ENCODE measurements at regions not wholly inside any gene's neighbourhood (a gene's known extent, or its start where the extent isn't known, plus 50 kb on each side); places are given as distances from the start of the nearest gene placed in this dataset.
"Not testable (repeated sequence)": the region's sequence is repeated elsewhere in the genome, so short reads cannot be mapped to it uniquely, and the experiment has no call there.

- peak overlapping the region; percentile 23 for H3K4me3 ChIP-seq (ENCODE audit: low read length)
- H3K4me1 ChIP-seq (ENCODE audit: insufficient read depth, low read length): peaks cover 7% of the 10 kb centered on the region
- peaks cover 57% of the 10 kb centered on the region for H3K27me3 ChIP-seq (ENCODE audit: insufficient read depth, low read length)
- H3K9me3 ChIP-seq (ENCODE audit: low read depth, low read length): no peaks in the 10 kb centered on the region
Observed at GRCh38 chr9:33677506-33677809, 117.9 kb upstream of the PRSS3 start.

GRCh38 chr9:33677961-33678360 lies 117.4 kb upstream of the PRSS3 start:
- H3K27me3 ChIP-seq (ENCODE audit: insufficient read depth, low read length): peaks cover 59% of the 10 kb centered on the region
- H3K9me3 ChIP-seq (ENCODE audit: low read depth, low read length): no peaks in the 10 kb centered on the region
- H3K4me1 ChIP-seq (ENCODE audit: insufficient read depth, low read length): peaks cover 7% of the 10 kb centered on the region
- no peak overlapping the region for H3K4me3 ChIP-seq (ENCODE audit: low read length)

GRCh38 chr9:33682551-33682950 lies 112.8 kb upstream of the PRSS3 start:
- peaks cover 35% of the 10 kb centered on the region for H3K27me3 ChIP-seq (ENCODE audit: insufficient read depth, low read length)
- no peak overlapping the region for H3K4me3 ChIP-seq (ENCODE audit: low read length)
- H3K9me3 ChIP-seq (ENCODE audit: low read depth, low read length): no peaks in the 10 kb centered on the region
- H3K4me1 ChIP-seq (ENCODE audit: insufficient read depth, low read length): peaks cover 4% of the 10 kb centered on the region

- Histone ChIP-seq H3K9me3 (ENCODE audit: low read depth, low read length) (no peaks in the 10 kb centered on the region), H3K4me3 (ENCODE audit: low read length) (no peak overlapping the region), H3K27me3 (ENCODE audit: insufficient read depth, low read length) (peaks cover 14% of the 10 kb centered on the region), H3K4me1 (ENCODE audit: insufficient read depth, low read length) (peaks cover 11% of the 10 kb centered on the region)
Observed at GRCh38 chr9:33684831-33685230, 110.5 kb upstream of the PRSS3 start.

- H3K9me3 ChIP-seq (ENCODE audit: low read depth, low read length): no peaks in the 10 kb centered on the region
- no peak overlapping the region for H3K4me3 ChIP-seq (ENCODE audit: low read length)
- peaks cover 17% of the 10 kb centered on the region for H3K4me1 ChIP-seq (ENCODE audit: insufficient read depth, low read length)
- peaks cover 6% of the 10 kb centered on the region for H3K27me3 ChIP-seq (ENCODE audit: insufficient read depth, low read length)
Observed at GRCh38 chr9:33686942-33687341, 108.4 kb upstream of the PRSS3 start.

- no peaks in the 10 kb centered on the region for H3K9me3 ChIP-seq (ENCODE audit: low read depth, low read length)
- no peaks in the 10 kb centered on the region for H3K27me3 ChIP-seq (ENCODE audit: insufficient read depth, low read length)
- H3K4me1 ChIP-seq (ENCODE audit: insufficient read depth, low read length): peaks cover 17% of the 10 kb centered on the region
- no peak overlapping the region for H3K4me3 ChIP-seq (ENCODE audit: low read length)
Observed at GRCh38 chr9:33687779-33688178, 107.6 kb upstream of the PRSS3 start.

GRCh38 chr9:33690143-33690933 lies 105.0 kb upstream of the PRSS3 start:
- H3K4me1 ChIP-seq (ENCODE audit: insufficient read depth, low read length): peaks cover 17% of the 10 kb centered on the region
- no peaks in the 10 kb centered on the region for H3K27me3 ChIP-seq (ENCODE audit: insufficient read depth, low read length)
- no peak overlapping the region for H3K4me3 ChIP-seq (ENCODE audit: low read length)
- no peaks in the 10 kb centered on the region for H3K9me3 ChIP-seq (ENCODE audit: low read depth, low read length)

- H3K27me3 ChIP-seq (ENCODE audit: insufficient read depth, low read length): no peaks in the 10 kb centered on the region
- H3K9me3 ChIP-seq (ENCODE audit: low read depth, low read length): no peaks in the 10 kb centered on the region
Observed at GRCh38 chr9:33695299-33695698, 100.1 kb upstream of the PRSS3 start.

GRCh38 chr9:33695856-33696255 lies 99.5 kb upstream of the PRSS3 start:
- Histone ChIP-seq H3K4me3 (ENCODE audit: low read length) (no peak overlapping the region), H3K9me3 (ENCODE audit: low read depth, low read length) (no peaks in the 10 kb centered on the region), H3K27me3 (ENCODE audit: insufficient read depth, low read length) (no peaks in the 10 kb centered on the region), H3K4me1 (ENCODE audit: insufficient read depth, low read length) (peaks cover 2% of the 10 kb centered on the region)

More at GRCh38 chr9:33695299-33695698, 100.1 kb upstream of the PRSS3 start:
- Histone ChIP-seq H3K4me1 (ENCODE audit: insufficient read depth, low read length) (peaks cover 5% of the 10 kb centered on the region), H3K4me3 (ENCODE audit: low read length) (no peak overlapping the region)

- Histone ChIP-seq H3K4me3 (ENCODE audit: low read length) (no peak overlapping the region), H3K4me1 (ENCODE audit: insufficient read depth, low read length) (no peaks in the 10 kb centered on the region), H3K27me3 (ENCODE audit: insufficient read depth, low read length) (no peaks in the 10 kb centered on the region), H3K9me3 (ENCODE audit: low read depth, low read length) (no peaks in the 10 kb centered on the region)
Observed at GRCh38 chr9:33697171-33697570, 98.2 kb upstream of the PRSS3 start.

GRCh38 chr9:33698267-33698666 lies 97.1 kb upstream of the PRSS3 start:
- Histone ChIP-seq H3K27me3 (ENCODE audit: insufficient read depth, low read length) (no peaks in the 10 kb centered on the region), H3K9me3 (ENCODE audit: low read depth, low read length) (no peaks in the 10 kb centered on the region), H3K4me3 (ENCODE audit: low read length) (no peak overlapping the region), H3K4me1 (ENCODE audit: insufficient read depth, low read length) (no peaks in the 10 kb centered on the region)

GRCh38 chr9:33700940-33701339 lies 94.4 kb upstream of the PRSS3 start:
- H3K4me1 ChIP-seq (ENCODE audit: insufficient read depth, low read length); H3K27me3 ChIP-seq (ENCODE audit: insufficient read depth, low read length); H3K4me3 ChIP-seq (ENCODE audit: low read length); H3K9me3 ChIP-seq (ENCODE audit: low read depth, low read length): not testable (repeated sequence)

- Histone ChIP-seq H3K4me3 (ENCODE audit: low read length) (no peak overlapping the region), H3K27me3 (ENCODE audit: insufficient read depth, low read length) (peaks cover 4% of the 10 kb centered on the region), H3K4me1 (ENCODE audit: insufficient read depth, low read length) (no peaks in the 10 kb centered on the region), H3K9me3 (ENCODE audit: low read depth, low read length) (no peaks in the 10 kb centered on the region)
Observed at GRCh38 chr9:33703430-33704102, 91.8 kb upstream of the PRSS3 start.

- H3K4me1 ChIP-seq (ENCODE audit: insufficient read depth, low read length); H3K9me3 ChIP-seq (ENCODE audit: low read depth, low read length); H3K4me3 ChIP-seq (ENCODE audit: low read length); H3K27me3 ChIP-seq (ENCODE audit: insufficient read depth, low read length): not testable (repeated sequence)
Observed at GRCh38 chr9:33705440-33705839, 89.9 kb upstream of the PRSS3 start.

GRCh38 chr9:33708441-33708840 lies 86.9 kb upstream of the PRSS3 start:
- H3K27me3 ChIP-seq (ENCODE audit: insufficient read depth, low read length): peaks cover 4% of the 10 kb centered on the region
- no peaks in the 10 kb centered on the region for H3K9me3 ChIP-seq (ENCODE audit: low read depth, low read length)
- H3K4me1 ChIP-seq (ENCODE audit: insufficient read depth, low read length): no peaks in the 10 kb centered on the region
- H3K4me3 ChIP-seq (ENCODE audit: low read length): no peak overlapping the region

- H3K4me1 ChIP-seq (ENCODE audit: insufficient read depth, low read length): no peaks in the 10 kb centered on the region
- H3K4me3 ChIP-seq (ENCODE audit: low read length): no peak overlapping the region
- no peaks in the 10 kb centered on the region for H3K9me3 ChIP-seq (ENCODE audit: low read depth, low read length)
- peaks cover 4% of the 10 kb centered on the region for H3K27me3 ChIP-seq (ENCODE audit: insufficient read depth, low read length)
Observed at GRCh38 chr9:33709269-33709668, 86.1 kb upstream of the PRSS3 start.
